GM12891 (cell line): ENCODE measurements at regions not wholly inside any gene's neighbourhood (a gene's known extent, or its start where the extent isn't known, plus 50 kb on each side); places are given as distances from the start of the nearest gene placed in this dataset.

Experiments used
- PAX5 ChIP-seq: IDR thresholded peaks from 2 replicates; pipeline ENCODE4 v1.6.1; 2011; ENCODE audit warnings: low read length, moderate library complexity, mild to moderate bottlenecking; ENCODE audit not compliant: insufficient read depth, severe bottlenecking
- POLR2A ChIP-seq: IDR thresholded peaks from 2 replicates; pipeline ENCODE4 v1.6.1; 2011; ENCODE audit warnings: low read depth, low read length, control low read depth
- POLR2AphosphoS5 ChIP-seq: IDR thresholded peaks from 2 replicates; pipeline ENCODE4 v1.6.1; 2011; ENCODE audit warnings: low read depth, low read length, control low read depth
- POU2F2 ChIP-seq: IDR thresholded peaks from 2 replicates; pipeline ENCODE4 v1.6.1; 2011; ENCODE audit warnings: low read depth, mild to moderate bottlenecking, control low read depth, low read length, moderate library complexity
- SPI1 ChIP-seq: IDR thresholded peaks from 2 replicates; pipeline ENCODE4 v1.6.1; 2011; ENCODE audit warnings: low read depth, low read length, control low read depth
- TAF1 ChIP-seq: IDR thresholded peaks from 2 replicates; pipeline ENCODE4 v1.6.1; 2011; ENCODE audit warnings: low read depth, low read length, control low read depth

DNA sequence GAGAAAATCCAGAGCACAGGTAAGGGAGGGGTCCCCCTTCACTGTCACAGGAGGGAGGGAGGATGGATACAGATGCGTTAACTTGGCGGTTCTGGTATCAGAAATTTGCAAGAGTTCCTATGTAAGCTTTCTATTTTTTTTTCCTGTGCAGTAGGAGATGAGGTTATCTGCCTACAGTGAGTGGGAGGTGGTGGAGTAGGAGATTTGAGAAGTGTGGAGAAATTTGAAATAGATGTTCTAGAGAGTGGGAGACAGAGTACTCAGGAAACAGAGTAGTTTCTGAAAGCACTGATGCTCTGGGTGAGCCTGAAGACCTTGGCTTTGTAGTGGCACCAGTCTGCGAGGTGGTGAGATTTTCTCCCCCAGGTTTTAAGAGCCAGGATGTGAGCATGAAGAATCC lies 271.4 kb downstream of the MSX2 start:
- no peak for TF ChIP-seq POLR2A
- TF ChIP-seq SPI1 = no peak
- TF ChIP-seq POLR2AphosphoS5 = no peak
- TF ChIP-seq TAF1 = no peak
- TF ChIP-seq POU2F2 = no peak
- TF ChIP-seq PAX5 = no peak
